NCI-H187 treated with DMSO at 0.1 percent for 48 hours (cell line): ENCODE measurements at regions not wholly inside any gene's neighbourhood (a gene's known extent, or its start where the extent isn't known, plus 50 kb on each side); places are given as distances from the start of the nearest gene placed in this dataset.
A peak's percentile ranks its signal among the peaks of the same experiment; 100 is the strongest.

Experiments used
- DNase-seq: peaks from one replicate; lab custom pipeline; 2025; lab: John Stamatoyannopoulos, UW

- no peak for DNase-seq
Measured at GRCh38 chr2:203813684-203814083, 53.9 kb upstream of the CTLA4 start.

- peak; percentile 25 for DNase-seq
Measured at GRCh38 chr2:203814661-203815540, 52.7 kb upstream of the CTLA4 start.

- no peak for DNase-seq
Measured at GRCh38 chr2:203815541-203815898, 52.1 kb upstream of the CTLA4 start.

GRCh38 chr2:203817147-203817546, 50.4 kb upstream of the CTLA4 start:
- DNase-seq, result no peak
